ENCODE measurements at regions not wholly inside any gene's neighbourhood (a gene's known extent, or its start where the extent isn't known, plus 50 kb on each side); places are given as distances from the start of the nearest gene placed in this dataset.

GRCh38 chr1:4139646-4140045 lies 239.6 kb upstream of the C1orf174 start:
- TF ChIP-seq POLR2A (IDR thresholded peaks at IDR 0.05; ENCODE audit: low read depth, low read length) (no peak), TAF1 (IDR thresholded peaks at IDR 0.05; ENCODE audit: low read depth, low read length) (no peak)
